H9 (cell line): ENCODE measurements at regions not wholly inside any gene's neighbourhood (a gene's known extent, or its start where the extent isn't known, plus 50 kb on each side); places are given as distances from the start of the nearest gene placed in this dataset.

ENCODE experiments used
- DNase-seq: peaks from one replicate; pipeline ENCODE4 v3.0.0-alpha.2; 2017
- H2AFZ ChIP-seq: one replicate; pipeline ENCODE4 v1.6.1; 2013; ENCODE audit warnings: mild to moderate bottlenecking, low read length, control low read depth, moderate library complexity
- H2AK5ac ChIP-seq: 2 replicates; pipeline ENCODE4 v1.6.1; 2013; ENCODE audit warnings: low read length, control low read depth, mixed read lengths; ENCODE audit not compliant: insufficient read length
- H2BK120ac ChIP-seq: one replicate; pipeline ENCODE4 v1.6.1; 2013; ENCODE audit warnings: low read depth, mild to moderate bottlenecking, low read length, control low read depth, inconsistent platforms; ENCODE audit not compliant: poor library complexity, severe bottlenecking
- H2BK12ac ChIP-seq: 2 replicates; pipeline ENCODE4 v1.6.1; 2013; ENCODE audit warnings: low read length, control low read depth, mixed read lengths, low read depth; ENCODE audit not compliant: insufficient read length
- H2BK15ac ChIP-seq: 2 replicates; pipeline ENCODE4 v1.6.1; 2013; ENCODE audit warnings: low read depth, low read length, control low read depth
- H2BK20ac ChIP-seq: one replicate; pipeline ENCODE4 v1.6.1; 2013; ENCODE audit warnings: low read depth, mild to moderate bottlenecking, low read length, control low read depth, inconsistent platforms; ENCODE audit not compliant: poor library complexity, severe bottlenecking
- H2BK5ac ChIP-seq: 2 replicates; pipeline ENCODE4 v1.6.1; 2013; ENCODE audit warnings: low read length, control low read depth, mixed read lengths; ENCODE audit not compliant: insufficient read length
- H3K14ac ChIP-seq: 2 replicates; pipeline ENCODE4 v1.6.1; 2013; ENCODE audit warnings: low read length, control low read depth; ENCODE audit not compliant: insufficient read depth
- H3K18ac ChIP-seq: 2 replicates; pipeline ENCODE4 v1.6.1; 2013; ENCODE audit warnings: low read depth, mild to moderate bottlenecking, mixed read lengths, low read length, control low read depth; ENCODE audit not compliant: insufficient read length
- H3K23ac ChIP-seq: 2 replicates; pipeline ENCODE4 v1.6.1; 2013; ENCODE audit warnings: low read length, control low read depth, mixed read lengths, low read depth; ENCODE audit not compliant: insufficient read length
- H3K23me2 ChIP-seq: 2 replicates; pipeline ENCODE4 v1.6.1; 2013; ENCODE audit warnings: low read depth, mild to moderate bottlenecking, mixed read lengths, low read length, control low read depth; ENCODE audit not compliant: insufficient read length, poor library complexity, severe bottlenecking
- H3K27ac ChIP-seq: 2 replicates; pipeline ENCODE4 v1.5.1; 2013; ENCODE audit warnings: low read length, control low read depth, mixed read lengths, low read depth; ENCODE audit not compliant: insufficient read length
- H3K27me3 ChIP-seq: 2 replicates; pipeline ENCODE4 v1.6.1; 2013; ENCODE audit warnings: low read length, control low read depth, inconsistent platforms; ENCODE audit not compliant: insufficient read depth
- H3K4ac ChIP-seq: 2 replicates; pipeline ENCODE4 v1.6.1; 2013; ENCODE audit warnings: low read depth, mild to moderate bottlenecking, control low read depth, inconsistent platforms, low read length, moderate library complexity
- H3K4me1 ChIP-seq: 2 replicates; pipeline ENCODE4 v1.6.1; 2013; ENCODE audit warnings: low read length, control low read depth, inconsistent platforms; ENCODE audit not compliant: insufficient read depth
- H3K4me2 ChIP-seq: 2 replicates; pipeline ENCODE4 v1.6.1; 2013; ENCODE audit warnings: low read length, control low read depth, mixed read lengths; ENCODE audit not compliant: insufficient read length, insufficient read depth
- H3K56ac ChIP-seq: 2 replicates; pipeline ENCODE4 v1.6.1; 2013; ENCODE audit warnings: low read depth, mild to moderate bottlenecking, mixed read lengths, low read length, control low read depth; ENCODE audit not compliant: insufficient read length
- H3K79me1 ChIP-seq: 2 replicates; pipeline ENCODE4 v1.6.1; 2013; ENCODE audit warnings: low read depth, mild to moderate bottlenecking, moderate library complexity, low read length, control low read depth, inconsistent platforms; ENCODE audit not compliant: insufficient read depth, poor library complexity, severe bottlenecking
- H3K79me2 ChIP-seq: 2 replicates; pipeline ENCODE4 v1.6.1; 2013; ENCODE audit warnings: low read length, control low read depth, inconsistent platforms; ENCODE audit not compliant: insufficient read depth
- H3K9ac ChIP-seq: 2 replicates; pipeline ENCODE4 v1.6.1; 2013; ENCODE audit warnings: low read length, control low read depth, mixed read lengths; ENCODE audit not compliant: insufficient read length; ENCODE audit errors: extremely low read depth
- H3K9me3 ChIP-seq: one replicate; pipeline ENCODE4 v1.6.1; 2013; ENCODE audit warnings: low read depth, low read length, inconsistent platforms; ENCODE audit not compliant: control insufficient read depth
- H3T11ph ChIP-seq: one replicate; pipeline ENCODE4 v1.6.1; 2013; ENCODE audit warnings: mild to moderate bottlenecking, low read length, control low read depth, inconsistent platforms
- H4K20me1 ChIP-seq: one replicate; pipeline ENCODE4 v1.6.1; 2013; ENCODE audit not compliant: control insufficient read depth, insufficient read length, insufficient read depth
- H4K5ac ChIP-seq: 2 replicates; pipeline ENCODE4 v1.6.1; 2013; ENCODE audit warnings: low read depth, mild to moderate bottlenecking, mixed read lengths, low read length, control low read depth; ENCODE audit not compliant: insufficient read length
- H4K8ac ChIP-seq: replicated peaks from 2 replicates; pipeline ENCODE4 v1.6.1; 2013; ENCODE audit warnings: low read length, control low read depth, mixed read lengths, low read depth; ENCODE audit not compliant: insufficient read length
- H4K91ac ChIP-seq: 2 replicates; pipeline ENCODE4 v1.6.1; 2013; ENCODE audit warnings: low read depth, mild to moderate bottlenecking, moderate library complexity, mixed read lengths, low read length, control low read depth; ENCODE audit not compliant: insufficient read length
- H3K27ac Mint-ChIP-seq, 3 experiments: 2 replicates in 2 of 3; 3 replicates in 1 of 3; pipeline ENCODE4 v1.8.0; 2020 to 2021; ENCODE audit warnings: mixed read lengths in 3 of 3, mild to moderate bottlenecking in 1 of 3, moderate library complexity in 1 of 3
- H3K27me3 Mint-ChIP-seq: 2 replicates; pipeline ENCODE4 v1.8.0; 2021; ENCODE audit warnings: low read depth, mild to moderate bottlenecking, moderate library complexity, mixed read lengths
- H3K36me3 Mint-ChIP-seq, 3 experiments: 2 replicates in 2 of 3; 3 replicates in 1 of 3; pipeline ENCODE4 v1.8.0; 2020 to 2021; ENCODE audit warnings: low read depth in 3 of 3, mixed read lengths in 3 of 3; ENCODE audit not compliant: insufficient read depth in 1 of 3
- H3K4me1 Mint-ChIP-seq, 2 experiments: 2 replicates each; pipeline ENCODE4 v1.8.0; 2020; ENCODE audit warnings: mixed read lengths in 2 of 2
- H3K4me3 Mint-ChIP-seq, 2 experiments: 2 replicates in 1 of 2; 3 replicates in 1 of 2; pipeline ENCODE4 v1.8.0; 2020 to 2021; ENCODE audit warnings: mild to moderate bottlenecking in 2 of 2, mixed read lengths in 2 of 2, moderate library complexity in 1 of 2
- H3K9me3 Mint-ChIP-seq, 2 experiments: 2 replicates in 1 of 2; 3 replicates in 1 of 2; pipeline ENCODE4 v1.8.0; 2020; ENCODE audit warnings: mild to moderate bottlenecking in 2 of 2, mixed read lengths in 2 of 2, moderate library complexity in 1 of 2
- CTCF ChIP-seq: fragments of 200-600 bp; sonication (generic); conservative IDR thresholded peaks from 3 replicates; pipeline ENCODE4 v1.8.0; 2021; ENCODE audit warnings: antibody characterized with exemption, mild to moderate bottlenecking
- WGBS: extraction: QIAGEN DNeasy Blood & Tissue Kit; methylation state at CpG from one replicate; pipeline ENCODE4 v1.1.7; 2013; ENCODE audit warnings: missing lambda C conversion rate, low lambda C conversion rate, mixed read lengths; ENCODE audit not compliant: insufficient read length; ENCODE audit errors: extremely low coverage; 5-methylcytosine and 5-hydroxymethylcytosine counted together

- no peak overlapping the region for H3K18ac ChIP-seq
- no peak overlapping the region for H4K91ac ChIP-seq
- H2BK20ac ChIP-seq, result no peak overlapping the region
- no peaks in the 10 kb centered on the region for H3K27me3 Mint-ChIP-seq
- no peaks in the 10 kb centered on the region for H3K9me3 ChIP-seq
- H2BK12ac ChIP-seq, result no peak overlapping the region
- H2BK120ac ChIP-seq, result no peak overlapping the region
- no peak overlapping the region for H3K4me2 ChIP-seq
- no peak overlapping the region for H3K14ac ChIP-seq
- no peak overlapping the region for H2BK5ac ChIP-seq
- H3K79me1 ChIP-seq, result no peaks in the 10 kb centered on the region
- no peak overlapping the region for H3K4me3 Mint-ChIP-seq
- H3K56ac ChIP-seq, result no peak overlapping the region
- no peaks in the 10 kb centered on the region for H3K79me2 ChIP-seq
- H4K5ac ChIP-seq, result no peak overlapping the region
- no peaks in the 10 kb centered on the region for H3K9me3 Mint-ChIP-seq
- H3K4ac ChIP-seq, result no peak overlapping the region
- no peaks in the 10 kb centered on the region for H3K36me3 Mint-ChIP-seq
- no peak overlapping the region for H2AK5ac ChIP-seq
- no peak for DNase-seq
- H2AFZ ChIP-seq, result no peak overlapping the region
- no peaks in the 10 kb centered on the region for H3K27me3 ChIP-seq
- no peak overlapping the region for H3K9ac ChIP-seq
- H3T11ph ChIP-seq, result no peak overlapping the region
- H3K23me2 ChIP-seq, result no peaks in the 10 kb centered on the region
- H2BK15ac ChIP-seq, result no peak overlapping the region
- no peak overlapping the region for H3K27ac Mint-ChIP-seq
- peaks cover 5% of the 10 kb centered on the region; the same call in 1 of the 2 replicates for H3K4me1 ChIP-seq
- TF ChIP-seq CTCF, result no peak
- no peak overlapping the region for H3K23ac ChIP-seq
- no peak overlapping the region for H3K27ac ChIP-seq
- WGBS, result no CpG with 5 or more reads among the region's 1 CpG
- no peak overlapping the region for H4K8ac ChIP-seq
- peaks cover 11 to 18% of the 10 kb centered on the region in 2 experiments for H3K4me1 Mint-ChIP-seq
- no peaks in the 10 kb centered on the region for H4K20me1 ChIP-seq
These were observed 700.7 kb upstream of the GRAMD2B start for GRCh38 chr5:125722550-125722949.
